Right lobe of liver (tissue), 4 donors: ENCODE measurements at regions not wholly inside any gene's neighbourhood (a gene's known extent, or its start where the extent isn't known, plus 50 kb on each side); places are given as distances from the start of the nearest gene placed in this dataset.

Source experiments
- POLR2A ChIP-seq: fragments of 450-650 bp; IDR thresholded peaks from one replicate; pipeline ENCODE4 v1.6.1; 2017; ENCODE audit warnings: antibody characterized with exemption, mild to moderate bottlenecking
- TF ChIP-seq, protein P1 (sequence below), 4 donors: fragments of 200-600 bp in 3 of 4; fragments of 450-650 bp in 1 of 4; IDR thresholded peaks; one replicate each; pipeline versions ENCODE4 v1.5.1 to v1.8.0; 2016 to 2022; ENCODE audit warnings: antibody characterized with exemption in 4 of 4, mild to moderate bottlenecking in 2 of 4
- donor health status: DM: no; HTN: no; CAD: no.
- donor health status: DM: no; HTN: no; CAD: no.
- donor health status: DM: no; HTN: yes; CAD: no.

DNA sequence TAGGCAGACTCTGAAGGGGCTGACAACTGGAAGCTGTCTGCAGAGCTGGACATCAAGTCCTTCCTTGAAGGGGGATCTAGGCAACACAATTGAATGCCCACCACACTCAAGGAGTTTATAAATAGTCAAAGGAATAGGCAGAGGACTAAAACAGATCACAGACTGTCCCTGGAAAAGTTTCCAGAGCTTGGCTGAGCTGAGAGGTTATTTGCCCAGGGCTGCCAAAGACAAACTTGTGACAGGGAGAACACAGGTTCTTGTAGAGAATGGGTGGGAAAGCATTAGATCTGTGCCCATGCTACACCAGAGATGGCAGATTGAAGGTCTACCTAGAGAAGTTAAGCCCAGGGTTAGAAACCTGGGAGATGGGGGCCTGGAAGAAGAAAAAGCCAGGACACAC lies 344.6 kb downstream of the MID1IP1 start:
- TF ChIP-seq, protein P1, sequence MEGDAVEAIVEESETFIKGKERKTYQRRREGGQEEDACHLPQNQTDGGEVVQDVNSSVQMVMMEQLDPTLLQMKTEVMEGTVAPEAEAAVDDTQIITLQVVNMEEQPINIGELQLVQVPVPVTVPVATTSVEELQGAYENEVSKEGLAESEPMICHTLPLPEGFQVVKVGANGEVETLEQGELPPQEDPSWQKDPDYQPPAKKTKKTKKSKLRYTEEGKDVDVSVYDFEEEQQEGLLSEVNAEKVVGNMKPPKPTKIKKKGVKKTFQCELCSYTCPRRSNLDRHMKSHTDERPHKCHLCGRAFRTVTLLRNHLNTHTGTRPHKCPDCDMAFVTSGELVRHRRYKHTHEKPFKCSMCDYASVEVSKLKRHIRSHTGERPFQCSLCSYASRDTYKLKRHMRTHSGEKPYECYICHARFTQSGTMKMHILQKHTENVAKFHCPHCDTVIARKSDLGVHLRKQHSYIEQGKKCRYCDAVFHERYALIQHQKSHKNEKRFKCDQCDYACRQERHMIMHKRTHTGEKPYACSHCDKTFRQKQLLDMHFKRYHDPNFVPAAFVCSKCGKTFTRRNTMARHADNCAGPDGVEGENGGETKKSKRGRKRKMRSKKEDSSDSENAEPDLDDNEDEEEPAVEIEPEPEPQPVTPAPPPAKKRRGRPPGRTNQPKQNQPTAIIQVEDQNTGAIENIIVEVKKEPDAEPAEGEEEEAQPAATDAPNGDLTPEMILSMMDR (IDR thresholded peaks at IDR 0.05) = no peak
- no peak for TF ChIP-seq POLR2A
